Esophagus muscularis mucosa (tissue), 4 donors: ENCODE measurements at regions not wholly inside any gene's neighbourhood (a gene's known extent, or its start where the extent isn't known, plus 50 kb on each side); places are given as distances from the start of the nearest gene placed in this dataset.
"Not testable (repeated sequence)": the region's sequence is repeated elsewhere in the genome, so short reads cannot be mapped to it uniquely, and the experiment has no call there.

Source experiments
- DNase-seq: peaks from one replicate; pipeline ENCODE4 v3.0.0-alpha.2; 2017; ENCODE audit errors: extremely low spot score
- H3K27ac ChIP-seq, 4 donors: fragments of 200-600 bp; sonication (generic); replicated peaks in 1 of 4; 1 replicate in 3 of 4; 2 replicates in 1 of 4; pipeline ENCODE4 v1.5.1; 2016 to 2019; ENCODE audit warnings: mild to moderate bottlenecking in 1 of 4
- H3K27me3 ChIP-seq, 4 donors: fragments of 200-600 bp; sonication (generic); one replicate each; pipeline versions ENCODE4 v1.5.1 to v1.6.0; 2016 to 2019
- H3K36me3 ChIP-seq, 4 donors: fragments of 200-600 bp; sonication (generic); one replicate each; pipeline ENCODE4 v1.5.1; 2016 to 2019
- H3K4me1 ChIP-seq, 4 donors: fragments of 200-600 bp; sonication (generic); one replicate each; pipeline ENCODE4 v1.5.1; 2016 to 2019
- H3K4me3 ChIP-seq, 4 donors: fragments of 200-600 bp; sonication (generic); 1 replicate in 2 of 4; 2 replicates in 2 of 4; pipeline ENCODE4 v1.5.1; 2016 to 2019; ENCODE audit warnings: mild to moderate bottlenecking in 4 of 4, moderate library complexity in 1 of 4
- H3K9me3 ChIP-seq, 4 donors: fragments of 200-600 bp; sonication (generic); 1 replicate in 3 of 4; 2 replicates in 1 of 4; pipeline ENCODE4 v1.5.1; 2016 to 2019
- CTCF ChIP-seq, 3 experiments: fragments of 200-600 bp in 2 of 3; fragments of 450-650 bp in 1 of 3; sonication (generic) in 2 of 3; IDR thresholded peaks; one replicate each; pipeline ENCODE4 v1.5.1; 2017 to 2019; ENCODE audit warnings: antibody characterized with exemption in 3 of 3, mild to moderate bottlenecking in 2 of 3, moderate library complexity in 1 of 3
- EP300 ChIP-seq: sonication (generic); formaldehyde crosslinking; IDR thresholded peaks from one replicate; pipeline ENCODE4 v1.6.1; 2017; ENCODE audit warnings: antibody characterized with exemption
- POLR2A ChIP-seq: fragments of 450-650 bp; IDR thresholded peaks from one replicate; pipeline ENCODE4 v1.6.1; 2017; ENCODE audit warnings: antibody characterized with exemption, moderate library complexity, mild to moderate bottlenecking, low read depth
- POLR2AphosphoS5 ChIP-seq, 2 donors: sonication (generic); formaldehyde crosslinking; IDR thresholded peaks; one replicate each; pipeline ENCODE4 v1.6.1; 2017; ENCODE audit warnings: antibody characterized with exemption in 2 of 2
- WGBS: methylation state at CpG from one replicate; pipeline ENCODE4 v1.1.5; 2018; 5-methylcytosine and 5-hydroxymethylcytosine counted together
- intact Hi-C: fragments of 100-400 bp; cut with DNase I; formaldehyde crosslinking; loops from one replicate; pipeline ENCODE4 v1.15.1; 2023

- intact Hi-C loops = no loop called here
- Histone ChIP-seq H3K27ac (no peak overlapping the region), H3K9me3 (peaks cover 0 to 62% (median 28%) of the 10 kb centered on the region in 4 donors), H3K27me3 (no peaks in the 10 kb centered on the region), H3K4me3 (no peak overlapping the region), H3K4me1 (no peaks in the 10 kb centered on the region), H3K36me3 (no peaks in the 10 kb centered on the region)
- peak; percentile 12 for DNase-seq
- TF ChIP-seq POLR2AphosphoS5 (IDR thresholded peaks at IDR 0.05) (no peak), POLR2A (no peak), CTCF (IDR thresholded peaks at IDR 0.05) (no peak)
- WGBS = 82% methylated on average over 8 of the region's 8 CpGs
Observed at GRCh38 chr2:89825034-89825433, 1133.6 kb downstream of the RPIA start.

GRCh38 chr2:89826741-89827140 is 1135.3 kb downstream of the RPIA start:
- H3K4me3 ChIP-seq, H3K27me3 ChIP-seq, H3K27ac ChIP-seq, H3K36me3 ChIP-seq, H3K4me1 ChIP-seq, intact Hi-C loops: not testable (repeated sequence)
- H3K9me3 ChIP-seq = peaks cover 0 to 46% (median 19%) of the 10 kb centered on the region in 4 donors
- peak; percentile 42 for DNase-seq
- WGBS = 69% methylated on average over 9 of the region's 9 CpGs

GRCh38 chr2:89827829-89828228 is 1136.4 kb downstream of the RPIA start:
- 58% methylated on average over 2 of the region's 2 CpGs for whole genome bisulfite sequencing
- intact Hi-C loops, H3K4me1 ChIP-seq, H3K36me3 ChIP-seq, H3K27me3 ChIP-seq, H3K4me3 ChIP-seq, H3K27ac ChIP-seq: not testable (repeated sequence)
- H3K9me3 ChIP-seq = peaks cover 0 to 36% (median 14%) of the 10 kb centered on the region in 4 donors
- peak; percentile 21 for DNase-seq

- H3K27me3 ChIP-seq, H3K36me3 ChIP-seq, H3K4me1 ChIP-seq, H3K27ac ChIP-seq, H3K4me3 ChIP-seq, intact Hi-C loops: not testable (repeated sequence)
- 73% methylated on average over 4 of the region's 4 CpGs for WGBS
- H3K9me3 ChIP-seq = peaks cover 0 to 30% (median 11%) of the 10 kb centered on the region in 4 donors
- peak; percentile 94 for DNase-seq
Observed at GRCh38 chr2:89828416-89828815, 1136.9 kb downstream of the RPIA start.

- H3K27ac ChIP-seq, intact Hi-C loops, H3K4me1 ChIP-seq, H3K27me3 ChIP-seq, H3K36me3 ChIP-seq, H3K4me3 ChIP-seq: not testable (repeated sequence)
- 63% methylated on average over 8 of the region's 8 CpGs for WGBS
- DNase-seq = peak; percentile 90
- H3K9me3 ChIP-seq = peaks cover 0 to 23% (median 12%) of the 10 kb centered on the region in 4 donors
Observed at GRCh38 chr2:89828961-89829631, 1137.6 kb downstream of the RPIA start.

GRCh38 chr2:89829828-89830227 is 1138.4 kb downstream of the RPIA start:
- no peaks in the 10 kb centered on the region for H3K4me1 ChIP-seq
- peak; percentile 24 for DNase-seq
- peaks cover 0 to 18% (median 11%) of the 10 kb centered on the region in 4 donors for H3K9me3 ChIP-seq
- H3K36me3 ChIP-seq = no peaks in the 10 kb centered on the region
- no peak overlapping the region for H3K27ac ChIP-seq
- H3K4me3 ChIP-seq = no peak overlapping the region
- WGBS = 75% methylated on average over 6 of the region's 6 CpGs
- H3K27me3 ChIP-seq = no peaks in the 10 kb centered on the region
- no peak for TF ChIP-seq POLR2AphosphoS5 (IDR thresholded peaks at IDR 0.05)
- TF ChIP-seq CTCF (IDR thresholded peaks at IDR 0.05) = no peak
- TF ChIP-seq EP300 = no peak
- no peak for TF ChIP-seq POLR2A
- intact Hi-C loops = no loop called here

GRCh38 chr2:89830341-89831218 is 1139.1 kb downstream of the RPIA start:
- 68% methylated on average over 14 of the region's 14 CpGs for WGBS
- H3K27me3 ChIP-seq, H3K4me3 ChIP-seq, H3K27ac ChIP-seq, intact Hi-C loops, H3K36me3 ChIP-seq, H3K4me1 ChIP-seq: not testable (repeated sequence)
- H3K9me3 ChIP-seq = peaks cover 0 to 15% (median 4%) of the 10 kb centered on the region in 4 donors
- DNase-seq = peak; percentile 53
